H1 (cell line): ENCODE measurements at regions not wholly inside any gene's neighbourhood (a gene's known extent, or its start where the extent isn't known, plus 50 kb on each side); places are given as distances from the start of the nearest gene placed in this dataset.

ENCODE experiments used
- EZH2 ChIP-seq: fragments of 200-600 bp; sonication (generic); IDR thresholded peaks from 2 replicates; pipeline ENCODE4 v1.7.1; 2012; ENCODE audit warnings: low read depth, mild to moderate bottlenecking, moderate library complexity, low read length, inconsistent platforms; ENCODE audit not compliant: severe bottlenecking
- NRF1 ChIP-seq: IDR thresholded peaks from 2 replicates; pipeline ENCODE4 v1.6.1; 2011; ENCODE audit warnings: mild to moderate bottlenecking, low read depth, low read length, improper control_type of control experiment
- POLR2AphosphoS5 ChIP-seq: IDR thresholded peaks from 2 replicates; pipeline ENCODE4 v1.6.1; 2011; ENCODE audit warnings: low read depth, low read length
- SP2 ChIP-seq: IDR thresholded peaks from 2 replicates; pipeline ENCODE4 v1.6.1; 2012; ENCODE audit warnings: mild to moderate bottlenecking, low read length, inconsistent platforms
- TAF1 ChIP-seq: IDR thresholded peaks from 2 replicates; pipeline ENCODE4 v1.6.1; 2011; ENCODE audit warnings: mild to moderate bottlenecking, low read depth, low read length
- TEAD4 ChIP-seq: IDR thresholded peaks from 2 replicates; pipeline ENCODE4 v1.6.1; 2012; ENCODE audit warnings: low read depth, low read length, inconsistent platforms, mixed read lengths

DNA sequence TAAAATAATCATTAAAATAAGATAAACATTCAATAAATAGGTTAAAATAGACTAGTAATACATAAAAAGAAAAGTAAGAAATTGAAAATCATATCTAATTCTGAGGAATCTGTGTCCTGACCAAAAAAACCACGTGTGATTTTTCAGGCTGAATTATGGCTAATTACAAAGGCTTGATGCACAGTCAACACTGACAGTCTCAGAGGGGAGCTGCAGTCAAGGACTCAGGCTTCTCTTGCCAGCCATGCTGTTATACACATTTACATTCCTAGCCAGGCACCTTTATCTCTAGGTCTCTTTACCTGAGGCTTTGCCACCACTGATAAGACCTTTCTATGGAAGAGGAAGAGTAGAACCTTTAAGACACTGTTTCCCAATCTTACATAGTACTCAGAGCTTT is 1737.7 kb upstream of the PCDH10 start (continued):
- no peak for TF ChIP-seq POLR2AphosphoS5
- no peak for TF ChIP-seq EZH2
- no peak for TF ChIP-seq NRF1
- TF ChIP-seq SP2: no peak
- no peak for TF ChIP-seq TAF1
- TF ChIP-seq TEAD4: no peak
